Right lobe of liver (tissue), 4 donors: ENCODE measurements at regions not wholly inside any gene's neighbourhood (a gene's known extent, or its start where the extent isn't known, plus 50 kb on each side); places are given as distances from the start of the nearest gene placed in this dataset.

ENCODE experiments used
- POLR2A ChIP-seq: fragments of 450-650 bp; IDR thresholded peaks from one replicate; pipeline ENCODE4 v1.6.1; 2017; ENCODE audit warnings: antibody characterized with exemption, mild to moderate bottlenecking
- TF ChIP-seq, protein P1 (sequence below), 4 donors: fragments of 200-600 bp in 3 of 4; fragments of 450-650 bp in 1 of 4; IDR thresholded peaks; one replicate each; pipeline versions ENCODE4 v1.5.1 to v1.8.0; 2016 to 2022; ENCODE audit warnings: antibody characterized with exemption in 4 of 4, mild to moderate bottlenecking in 2 of 4
- donor health status: DM: no; HTN: no; CAD: no.
- donor health status: DM: no; HTN: no; CAD: no.
- donor health status: DM: no; HTN: yes; CAD: no.

DNA sequence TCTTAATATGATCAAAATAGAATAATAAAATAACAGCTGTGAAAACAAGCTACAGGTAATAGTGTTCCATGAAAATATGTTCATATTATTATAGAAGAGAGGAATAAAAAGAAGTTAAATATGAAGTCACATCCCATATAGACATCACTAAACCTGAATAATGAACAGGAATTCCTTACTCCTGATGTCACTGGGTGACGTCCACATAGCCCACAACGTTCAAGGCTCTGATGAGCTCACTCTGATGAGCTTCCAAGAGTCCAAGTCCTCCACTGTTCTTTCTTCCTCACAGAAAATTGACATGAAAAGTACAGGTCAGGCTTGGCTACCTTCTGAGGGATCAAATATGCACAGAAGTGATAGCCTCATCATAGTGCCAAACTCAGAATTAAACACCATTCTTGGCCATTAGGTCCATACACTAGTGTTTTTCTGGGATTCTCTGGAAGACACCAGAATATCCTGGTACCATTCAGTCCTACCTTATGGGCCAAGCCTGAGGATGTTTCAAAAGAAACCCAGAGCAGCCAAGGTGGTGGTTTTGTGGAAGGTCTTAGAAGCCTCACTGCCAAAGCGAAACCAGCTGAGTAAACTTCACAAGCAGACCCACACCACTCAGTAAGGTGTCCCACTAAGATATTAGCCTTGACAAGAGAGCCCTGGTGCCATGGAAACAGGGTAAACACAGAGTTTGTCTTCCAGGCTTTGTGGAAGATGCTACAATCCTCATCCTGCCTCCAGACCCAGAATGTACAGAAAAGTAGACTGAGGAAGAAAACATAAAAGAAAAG is 138.4 kb upstream of the HHIP start:
- TF ChIP-seq, protein P1, sequence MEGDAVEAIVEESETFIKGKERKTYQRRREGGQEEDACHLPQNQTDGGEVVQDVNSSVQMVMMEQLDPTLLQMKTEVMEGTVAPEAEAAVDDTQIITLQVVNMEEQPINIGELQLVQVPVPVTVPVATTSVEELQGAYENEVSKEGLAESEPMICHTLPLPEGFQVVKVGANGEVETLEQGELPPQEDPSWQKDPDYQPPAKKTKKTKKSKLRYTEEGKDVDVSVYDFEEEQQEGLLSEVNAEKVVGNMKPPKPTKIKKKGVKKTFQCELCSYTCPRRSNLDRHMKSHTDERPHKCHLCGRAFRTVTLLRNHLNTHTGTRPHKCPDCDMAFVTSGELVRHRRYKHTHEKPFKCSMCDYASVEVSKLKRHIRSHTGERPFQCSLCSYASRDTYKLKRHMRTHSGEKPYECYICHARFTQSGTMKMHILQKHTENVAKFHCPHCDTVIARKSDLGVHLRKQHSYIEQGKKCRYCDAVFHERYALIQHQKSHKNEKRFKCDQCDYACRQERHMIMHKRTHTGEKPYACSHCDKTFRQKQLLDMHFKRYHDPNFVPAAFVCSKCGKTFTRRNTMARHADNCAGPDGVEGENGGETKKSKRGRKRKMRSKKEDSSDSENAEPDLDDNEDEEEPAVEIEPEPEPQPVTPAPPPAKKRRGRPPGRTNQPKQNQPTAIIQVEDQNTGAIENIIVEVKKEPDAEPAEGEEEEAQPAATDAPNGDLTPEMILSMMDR (IDR thresholded peaks at IDR 0.05), result no peak
- TF ChIP-seq POLR2A, result no peak
